ENCODE measurements at regions not wholly inside any gene's neighbourhood (a gene's known extent, or its start where the extent isn't known, plus 50 kb on each side); places are given as distances from the start of the nearest gene placed in this dataset.
A peak's percentile ranks its signal among the peaks of the same experiment; 100 is the strongest.

- H3K27ac Mint-ChIP-seq (ENCODE audit: unreplicated experiment): no peak overlapping the region
- peaks cover 14% of the 10 kb centered on the region for H3K9me3 Mint-ChIP-seq
- TF ChIP-seq CTCF (conservative IDR thresholded peaks at IDR 0.05): no peak
- H3K4me3 Mint-ChIP-seq: no peak overlapping the region
- no peak for DNase-seq (ENCODE audit: low read depth, low spot score)
- H3K27me3 Mint-ChIP-seq (ENCODE audit: low read depth): no peaks in the 10 kb centered on the region
- peaks cover 11% of the 10 kb centered on the region for H3K36me3 Mint-ChIP-seq (ENCODE audit: low read depth)
- peaks cover 57% of the 10 kb centered on the region for H3K4me1 Mint-ChIP-seq
Measured at GRCh38 chr6:156279261-156279969, 497.8 kb upstream of the ARID1B start.

GRCh38 chr6:156273065-156273711, 504.0 kb upstream of the ARID1B start:
- no peak for TF ChIP-seq CTCF (conservative IDR thresholded peaks at IDR 0.05)
- Mint-ChIP-seq H3K9me3 (peaks cover 12% of the 10 kb centered on the region), H3K4me1 (peaks cover 16% of the 10 kb centered on the region), H3K27me3 (ENCODE audit: low read depth) (no peaks in the 10 kb centered on the region), H3K27ac (ENCODE audit: unreplicated experiment) (peak overlapping the region; percentile 20), H3K36me3 (ENCODE audit: low read depth) (peaks cover 11% of the 10 kb centered on the region), H3K4me3 (no peak overlapping the region)
- DNase-seq (ENCODE audit: low read depth, low spot score): no peak

GRCh38 chr6:156269751-156270369, 507.3 kb upstream of the ARID1B start:
- Mint-ChIP-seq H3K9me3 (no peaks in the 10 kb centered on the region), H3K27me3 (ENCODE audit: low read depth) (no peaks in the 10 kb centered on the region), H3K27ac (ENCODE audit: unreplicated experiment) (no peak overlapping the region), H3K4me1 (peaks cover 13% of the 10 kb centered on the region), H3K36me3 (ENCODE audit: low read depth) (no peaks in the 10 kb centered on the region), H3K4me3 (no peak overlapping the region)
- no peak for DNase-seq (ENCODE audit: low read depth, low spot score)
- no peak for TF ChIP-seq CTCF (conservative IDR thresholded peaks at IDR 0.05)

GRCh38 chr6:156268849-156269248, 508.3 kb upstream of the ARID1B start:
- H3K4me1 Mint-ChIP-seq: peaks cover 13% of the 10 kb centered on the region
- H3K36me3 Mint-ChIP-seq (ENCODE audit: low read depth): no peaks in the 10 kb centered on the region
- H3K9me3 Mint-ChIP-seq: no peaks in the 10 kb centered on the region
- no peak for TF ChIP-seq CTCF (conservative IDR thresholded peaks at IDR 0.05)
- H3K27ac Mint-ChIP-seq (ENCODE audit: unreplicated experiment): no peak overlapping the region
- H3K27me3 Mint-ChIP-seq (ENCODE audit: low read depth): no peaks in the 10 kb centered on the region
- no peak overlapping the region for H3K4me3 Mint-ChIP-seq
- no peak for DNase-seq (ENCODE audit: low read depth, low spot score)

- Mint-ChIP-seq H3K4me1 (peaks cover 5% of the 10 kb centered on the region), H3K27me3 (ENCODE audit: low read depth) (no peaks in the 10 kb centered on the region), H3K4me3 (no peak overlapping the region), H3K9me3 (no peaks in the 10 kb centered on the region), H3K36me3 (ENCODE audit: low read depth) (peaks cover 2% of the 10 kb centered on the region), H3K27ac (ENCODE audit: unreplicated experiment) (no peak overlapping the region)
- DNase-seq (ENCODE audit: low read depth, low spot score): no peak
- no peak for TF ChIP-seq CTCF (conservative IDR thresholded peaks at IDR 0.05)
Measured at GRCh38 chr6:156262014-156262413, 515.2 kb upstream of the ARID1B start.
